ENCODE measurements at regions not wholly inside any gene's neighbourhood (a gene's known extent, or its start where the extent isn't known, plus 50 kb on each side); places are given as distances from the start of the nearest gene placed in this dataset.
"Not testable (repeated sequence)": the region's sequence is repeated elsewhere in the genome, so short reads cannot be mapped to it uniquely, and the experiment has no call there.

DNA sequence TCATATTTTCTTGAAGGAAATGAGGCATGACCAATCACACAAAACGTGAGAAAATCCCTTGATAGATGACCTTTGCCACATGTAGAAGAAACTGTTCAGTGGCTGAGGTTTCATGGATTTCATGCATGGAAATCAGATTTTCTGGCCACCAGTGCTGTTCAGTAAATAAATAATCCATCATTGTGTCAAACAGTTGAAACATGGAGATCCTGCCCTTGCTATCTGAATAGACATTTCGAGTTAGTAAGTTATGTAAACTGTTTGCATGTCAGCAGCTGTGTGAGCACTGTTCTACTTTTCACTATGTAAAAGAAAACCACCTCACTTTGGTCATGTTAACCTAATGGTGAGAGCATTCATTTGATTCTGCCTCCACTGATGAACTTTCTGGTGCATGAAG, 793.9 kb upstream of the EPHA7 start:
- no peak for DNase-seq

DNA sequence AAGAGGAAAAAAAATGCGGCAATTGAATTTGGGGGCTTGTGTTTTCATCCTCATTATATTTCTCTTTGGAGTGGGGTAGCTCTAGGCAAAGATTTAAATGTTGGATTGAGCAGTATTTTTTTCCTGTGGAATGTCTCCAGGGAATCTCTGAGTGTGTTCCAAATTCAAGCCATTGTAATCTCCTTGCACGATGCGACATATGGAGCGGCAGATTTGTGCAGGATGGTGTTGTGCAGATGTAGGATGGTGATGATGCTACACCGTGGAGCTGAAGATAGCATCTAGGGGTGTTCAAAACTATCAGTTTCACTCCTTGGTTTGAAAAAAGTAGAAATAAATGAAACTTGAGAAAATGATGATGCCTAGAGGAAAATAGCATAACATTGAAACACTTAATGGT, 777.5 kb upstream of the EPHA7 start:
- no peak for DNase-seq

DNA sequence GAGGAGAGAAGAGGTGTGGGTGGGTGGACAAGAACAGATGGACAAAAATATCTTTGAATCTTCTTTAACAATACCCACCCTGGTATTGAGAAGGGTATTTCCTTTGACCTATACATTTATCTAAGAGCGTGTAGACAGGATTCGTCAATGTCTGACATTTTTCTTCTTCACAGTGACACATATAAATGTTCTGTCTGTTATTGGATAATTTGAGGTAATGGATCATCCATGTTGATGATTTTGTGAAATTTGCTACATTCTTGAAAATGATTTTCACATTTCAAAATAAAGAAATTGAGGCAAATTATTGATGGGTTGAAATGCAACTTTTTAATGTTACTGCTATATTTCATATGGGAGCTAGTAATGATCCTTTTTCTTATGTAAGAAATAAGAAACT, 770.7 kb upstream of the EPHA7 start:
- no peak for DNase-seq

DNA sequence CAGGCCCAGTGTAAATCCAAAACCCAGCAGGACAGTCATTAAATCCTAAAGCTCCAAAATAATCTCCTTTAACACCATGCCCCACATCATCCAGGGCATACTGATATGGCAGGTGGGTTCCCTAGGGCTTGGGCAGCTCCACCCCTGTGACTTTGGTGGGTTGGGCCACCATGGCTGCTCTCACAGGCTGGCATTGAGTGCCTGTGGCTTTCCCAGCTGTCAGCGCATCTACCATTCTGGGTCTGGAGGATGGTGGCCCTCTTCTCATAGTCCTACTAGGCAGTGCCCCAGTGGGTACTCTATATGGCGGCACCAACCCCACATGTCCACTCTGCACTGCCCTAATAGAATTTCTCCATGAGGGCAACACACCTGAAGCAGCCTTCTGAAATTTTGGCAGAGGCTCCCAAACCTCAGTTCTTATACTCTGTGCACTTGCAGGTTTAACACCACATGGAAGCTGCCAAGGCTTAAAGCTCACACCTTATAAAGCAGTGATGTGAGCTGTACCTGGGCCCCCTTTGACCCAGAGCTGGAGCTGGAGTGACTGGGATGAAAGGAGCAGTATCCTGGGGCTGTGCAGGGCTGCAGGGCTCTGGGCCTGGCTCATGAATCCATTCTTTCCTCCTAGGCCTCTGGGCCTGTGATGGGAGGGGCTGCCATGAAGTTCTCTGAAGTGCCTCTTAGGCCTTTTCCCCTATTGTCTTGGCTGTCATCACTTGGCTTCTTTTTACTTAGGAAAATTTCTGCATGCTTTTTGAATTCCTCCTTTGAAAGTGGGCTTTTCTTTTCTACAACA, 765.5 kb upstream of the EPHA7 start:
- no peak for DNase-seq

DNA sequence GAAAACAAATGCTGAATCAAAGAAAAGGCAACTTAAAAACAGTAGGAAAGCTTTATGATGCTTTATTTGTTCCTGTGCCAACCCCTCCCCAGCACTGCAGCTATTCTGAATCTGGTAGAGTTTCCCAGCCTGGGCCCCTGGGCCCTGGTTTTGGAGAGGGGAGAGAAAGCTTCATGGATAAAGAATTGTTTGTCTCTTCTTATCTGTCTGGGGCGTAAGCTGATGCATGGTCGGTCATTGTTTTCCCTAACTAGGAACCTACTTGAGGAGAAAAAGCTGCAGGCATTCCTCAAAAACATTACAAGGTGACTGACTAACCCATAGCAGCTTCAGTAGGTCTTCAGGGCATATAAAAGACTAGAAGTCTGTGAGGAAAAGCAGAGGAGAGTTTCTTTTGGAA, 758.1 kb upstream of the EPHA7 start:
- DNase-seq = no peak

DNA sequence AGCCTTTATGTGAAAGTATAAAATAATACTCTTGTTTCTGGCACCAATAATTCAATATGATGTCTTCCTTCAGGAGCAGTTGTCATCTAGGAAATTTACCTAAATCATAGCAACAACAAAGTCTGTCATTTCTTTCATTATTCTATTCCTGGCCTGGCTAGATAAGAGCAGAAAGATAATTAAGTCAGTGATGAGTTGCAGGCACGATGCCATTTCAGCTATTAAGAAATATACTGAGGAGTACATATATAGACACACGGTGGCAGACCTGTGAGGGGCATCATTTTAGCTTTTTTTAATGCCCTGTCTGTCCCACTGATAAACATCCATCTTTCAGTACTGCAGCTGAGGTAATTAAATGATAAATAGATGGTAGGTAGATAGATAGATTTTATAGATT, 756.1 kb upstream of the EPHA7 start:
- DNase-seq = no peak

DNA sequence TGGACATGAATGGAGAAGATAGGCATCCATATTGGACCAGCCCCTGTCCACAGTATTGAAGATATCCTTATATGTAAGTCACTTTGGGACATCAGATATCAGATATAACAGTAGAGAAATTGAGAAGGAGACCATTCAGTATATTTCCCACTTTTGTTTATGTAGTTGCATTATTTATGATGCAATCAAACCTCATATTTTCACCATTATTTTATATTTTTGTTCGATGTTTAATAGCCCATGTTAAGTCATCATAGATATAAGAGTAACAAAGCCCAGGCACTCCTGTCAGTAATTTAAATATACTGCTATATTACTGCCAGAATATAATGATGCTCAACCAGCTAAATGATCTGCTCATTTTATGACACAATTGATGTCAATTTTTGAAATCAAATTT, 744.5 kb upstream of the EPHA7 start:
- no peak for DNase-seq

DNA sequence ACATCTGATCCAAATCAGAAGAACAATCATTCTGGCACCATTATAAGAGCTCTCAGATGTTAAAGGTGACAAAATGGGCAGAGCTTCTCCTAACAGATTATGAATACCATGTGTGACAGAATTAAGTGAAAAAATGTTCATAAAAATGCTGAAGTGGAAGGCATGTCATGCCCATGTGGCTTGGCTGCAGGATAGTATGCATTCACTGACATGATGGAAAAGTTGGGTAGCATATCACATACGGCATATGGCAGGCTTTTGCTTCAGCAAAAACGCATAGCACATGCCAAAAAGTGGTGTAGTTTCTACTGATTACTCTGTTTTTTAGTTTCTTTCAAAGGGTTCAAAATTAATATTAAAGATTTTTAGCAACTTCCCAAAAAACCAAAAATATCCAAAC, 731.5 kb upstream of the EPHA7 start:
- DNase-seq = no peak

DNA sequence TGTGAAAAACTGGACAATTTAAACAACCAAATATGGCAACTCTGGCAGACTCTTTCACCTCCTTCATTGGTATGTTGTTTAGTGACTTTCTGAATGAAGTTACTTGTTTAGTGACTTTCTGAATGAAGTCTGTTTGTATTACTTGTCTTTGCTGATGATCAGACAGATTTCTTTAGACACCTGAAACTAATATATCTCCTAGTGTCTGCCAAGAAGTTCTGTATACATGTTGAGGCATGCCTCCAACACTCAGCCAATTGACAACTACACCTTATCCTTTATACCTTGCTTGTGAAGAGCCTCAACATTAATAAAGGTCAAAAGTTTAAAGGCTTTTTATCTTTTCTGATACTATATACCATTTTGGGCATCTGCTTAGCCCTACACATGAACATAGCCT, 725.4 kb upstream of the EPHA7 start:
- DNase-seq = no peak

DNA sequence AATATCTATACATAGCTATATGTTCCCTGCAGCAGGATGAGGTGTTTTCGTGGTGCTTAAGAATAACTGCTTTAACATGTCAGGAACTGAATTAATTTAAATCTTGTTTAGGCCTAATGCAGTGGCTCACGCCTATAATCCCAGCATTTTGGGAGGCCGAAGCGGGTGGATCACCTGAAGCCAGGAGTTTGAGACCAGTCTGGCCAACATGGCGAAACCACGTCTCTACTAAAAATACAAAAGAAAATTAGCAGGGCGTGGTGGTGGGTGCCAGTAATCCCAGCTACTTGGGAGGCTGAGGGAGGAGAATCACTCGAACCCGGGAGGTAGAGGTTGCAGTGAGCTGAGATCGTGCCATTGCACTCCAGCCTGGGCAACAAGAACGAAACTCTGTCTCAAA, 717.8 kb upstream of the EPHA7 start:
- DNase-seq = not testable (repeated sequence)

DNA sequence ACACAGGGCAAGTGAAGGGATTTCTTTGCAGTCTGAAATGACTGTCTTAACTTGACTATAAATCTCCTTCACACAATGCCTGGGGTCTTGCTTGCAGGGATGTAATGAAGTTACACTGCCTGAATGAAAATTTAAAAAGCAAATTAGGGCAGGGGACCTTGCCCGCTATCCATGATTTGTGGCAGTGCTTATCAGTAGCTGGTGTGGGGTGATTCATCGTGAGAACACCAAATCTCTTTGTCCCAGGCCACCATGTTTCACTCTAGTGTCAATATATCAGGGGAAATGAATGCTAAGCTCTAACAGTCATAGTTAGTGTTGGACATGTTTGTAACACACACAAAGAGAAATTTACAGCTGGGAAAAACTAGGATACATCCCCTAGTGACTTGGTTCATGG, 713.7 kb upstream of the EPHA7 start:
- no peak for DNase-seq

DNA sequence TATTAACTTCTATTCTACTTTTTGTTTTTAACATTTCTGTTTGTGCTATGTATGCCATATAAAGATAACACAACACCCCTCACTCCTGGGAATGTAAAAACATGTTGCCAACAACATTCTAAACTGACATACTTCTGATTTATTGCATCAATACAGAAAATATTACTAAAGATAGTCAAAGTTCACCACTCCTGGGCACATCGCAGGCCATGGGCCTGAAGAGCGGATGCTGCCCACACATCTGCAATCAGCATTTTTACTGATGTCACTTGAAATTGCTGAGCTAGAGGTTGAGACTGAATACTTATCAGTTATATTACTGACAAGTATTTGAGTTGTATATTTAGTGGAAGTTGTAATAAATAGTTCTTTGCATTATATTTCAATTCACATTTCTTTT, 711.9 kb upstream of the EPHA7 start:
- DNase-seq = no peak

DNA sequence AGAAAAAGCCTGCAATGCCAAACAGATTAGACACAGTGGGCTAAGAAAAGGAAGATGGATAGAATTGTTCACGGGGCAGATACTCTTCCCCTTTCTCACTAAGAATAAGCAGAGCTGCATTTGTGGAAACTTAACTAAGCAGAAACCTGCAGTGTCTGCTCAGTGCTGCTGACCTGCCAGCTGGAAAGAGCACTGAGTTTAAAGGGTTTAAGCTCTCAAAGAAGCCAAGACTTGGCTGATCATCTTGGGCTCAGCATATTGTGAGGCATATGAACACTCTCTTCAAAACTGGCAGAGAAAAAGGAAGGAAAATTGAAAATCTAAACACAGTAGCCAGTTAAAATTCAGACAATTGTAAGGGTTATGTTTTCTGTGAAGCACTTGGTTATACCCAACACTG, 711.1 kb upstream of the EPHA7 start:
- DNase-seq = no peak

DNA sequence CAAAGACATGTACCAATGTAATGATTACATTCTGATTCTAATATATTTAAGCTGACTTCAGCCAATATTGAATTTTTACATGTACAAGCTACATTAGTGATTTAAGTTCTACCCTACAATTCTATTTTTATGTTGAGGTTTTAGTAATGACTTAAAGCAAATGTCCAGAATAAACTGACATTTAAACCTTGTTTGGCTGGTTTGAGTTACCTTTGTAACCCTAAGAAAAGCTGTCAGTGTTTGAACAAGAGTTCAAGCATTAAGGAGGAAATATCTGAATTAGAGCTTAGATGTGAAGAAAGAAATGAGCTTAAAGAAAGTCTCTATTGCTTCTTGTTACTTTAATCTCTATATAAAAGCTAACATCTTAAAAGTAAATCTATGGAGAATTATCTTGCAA, 710.6 kb upstream of the EPHA7 start:
- DNase-seq = no peak

DNA sequence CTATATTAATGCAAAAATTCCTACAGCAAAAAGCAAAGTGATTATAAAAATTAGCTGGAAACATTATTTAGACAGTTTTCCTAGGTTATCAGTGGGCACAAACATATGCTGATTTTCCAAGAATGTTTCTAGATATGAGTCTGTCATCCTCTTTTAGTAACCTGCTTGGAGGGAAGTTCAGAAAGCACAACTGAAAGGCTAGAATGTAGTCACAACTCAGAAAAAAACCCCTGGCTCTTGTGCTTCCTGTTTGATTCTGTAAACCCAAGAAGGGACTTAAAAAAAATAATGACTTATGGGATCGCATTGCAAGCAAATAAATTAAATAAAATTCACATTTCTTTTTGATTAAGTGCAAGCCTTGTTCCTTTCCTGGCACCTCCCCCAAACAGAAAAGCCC, 708.4 kb upstream of the EPHA7 start:
- no peak for DNase-seq

DNA sequence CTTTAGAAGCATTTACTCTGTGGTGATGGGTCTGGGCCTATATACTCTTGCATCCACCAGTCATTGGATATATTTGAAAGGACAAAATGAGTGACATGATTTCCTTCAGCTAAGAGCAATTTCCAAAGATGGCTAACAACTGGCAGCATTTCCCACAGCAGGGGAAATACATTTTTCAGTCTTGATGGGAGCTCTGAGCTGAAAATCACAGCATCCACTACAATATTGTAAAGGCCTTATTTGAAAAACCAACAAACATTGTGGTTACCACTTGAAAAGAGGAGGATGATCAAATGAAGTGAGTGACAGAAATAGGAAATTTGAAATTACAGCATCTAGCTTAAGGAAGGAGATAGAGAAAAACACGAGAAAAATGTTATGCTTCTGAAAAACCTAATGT, 705.0 kb upstream of the EPHA7 start:
- no peak for DNase-seq

DNA sequence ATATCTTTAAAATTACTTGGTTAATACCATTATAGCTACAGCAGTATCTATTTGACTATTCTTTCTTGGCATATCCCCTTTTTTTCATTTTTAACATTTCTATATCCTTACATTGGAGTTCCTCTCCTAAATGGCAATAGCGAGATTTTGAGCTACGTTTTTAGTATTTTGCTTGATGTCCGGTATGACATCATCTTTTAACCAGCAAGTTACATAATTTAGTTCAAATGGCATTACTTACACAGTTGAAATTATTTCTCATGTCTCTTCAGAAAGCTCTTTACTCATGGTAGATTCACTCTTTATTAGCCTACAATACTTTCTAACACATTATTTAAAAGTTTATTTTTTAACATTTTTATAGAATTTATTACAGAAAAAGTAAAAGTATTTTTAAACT, 701.7 kb upstream of the EPHA7 start:
- DNase-seq = no peak

DNA sequence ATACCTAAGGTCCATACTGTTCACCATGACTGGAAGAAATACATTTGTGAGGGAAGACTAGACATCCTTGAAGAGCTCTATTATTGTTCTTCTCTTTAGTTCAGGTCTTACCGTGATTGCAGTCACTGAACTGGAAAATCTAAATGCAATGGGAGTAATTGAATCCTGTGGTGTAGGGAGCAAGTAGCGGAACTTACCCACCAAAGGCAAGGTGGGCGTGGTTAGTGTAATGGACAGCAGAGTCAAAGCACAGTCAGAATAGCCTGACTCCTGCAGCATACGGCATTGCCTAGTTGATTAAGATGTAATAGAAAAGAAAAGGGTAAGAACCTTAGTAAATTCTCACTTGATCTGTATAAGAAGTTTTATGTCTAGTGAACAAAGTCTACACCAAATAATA, 679.7 kb upstream of the EPHA7 start:
- no peak for DNase-seq

DNA sequence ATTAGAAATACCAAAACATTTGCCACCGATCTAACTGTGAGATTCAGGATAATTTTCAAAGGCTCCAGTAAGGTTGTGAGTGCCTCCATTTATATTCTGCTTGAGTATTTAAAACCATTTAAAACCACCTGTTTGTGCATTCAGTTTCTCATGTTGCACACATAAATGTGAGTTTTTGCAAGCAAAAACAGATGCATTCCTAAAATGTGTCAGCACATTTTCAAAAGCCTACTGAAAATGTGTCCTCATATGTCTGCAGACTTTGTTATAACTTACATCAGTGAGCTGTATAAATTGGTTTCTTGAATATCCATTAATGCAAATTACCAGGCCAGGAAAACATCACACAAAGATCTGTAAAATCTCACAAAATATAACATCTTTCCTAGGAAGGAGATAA, 676.6 kb upstream of the EPHA7 start:
- no peak for DNase-seq

DNA sequence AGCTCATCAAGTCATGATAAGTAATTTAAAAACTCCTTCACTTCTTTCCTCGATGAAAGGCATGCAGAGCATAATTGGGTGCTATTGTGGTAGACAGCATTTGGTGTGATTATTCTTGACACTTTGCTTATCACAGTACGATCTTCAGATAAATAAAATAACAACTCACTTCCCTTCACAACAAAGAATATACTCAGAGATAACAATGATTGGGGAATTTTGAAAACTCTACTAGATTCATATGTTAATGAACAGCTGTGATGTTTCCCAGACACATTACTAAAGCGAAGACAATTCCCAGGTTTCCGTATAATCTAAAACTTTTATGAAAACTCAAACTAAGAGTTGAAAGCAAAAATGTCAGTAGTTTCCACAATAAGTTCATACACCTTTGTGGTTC, 670.6 kb upstream of the EPHA7 start:
- no peak for DNase-seq

DNA sequence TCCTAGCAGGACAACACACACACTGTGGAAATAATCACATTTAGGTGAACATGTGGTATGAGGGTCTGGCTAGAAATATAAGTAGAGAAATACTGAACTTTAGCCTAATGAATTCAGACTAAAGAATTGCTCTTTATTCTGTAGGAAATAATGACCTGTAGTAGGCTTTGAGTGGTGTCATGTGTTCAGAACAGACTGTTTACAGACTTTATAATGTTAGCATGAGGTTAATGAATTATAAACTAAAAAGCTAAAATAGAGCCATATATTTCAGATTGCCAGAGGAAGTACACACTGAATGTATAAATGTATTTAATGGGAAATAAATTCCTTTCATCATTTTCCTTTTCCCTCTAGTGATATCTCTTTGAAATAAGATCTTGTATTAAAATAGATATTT, 669.5 kb upstream of the EPHA7 start:
- no peak for DNase-seq

DNA sequence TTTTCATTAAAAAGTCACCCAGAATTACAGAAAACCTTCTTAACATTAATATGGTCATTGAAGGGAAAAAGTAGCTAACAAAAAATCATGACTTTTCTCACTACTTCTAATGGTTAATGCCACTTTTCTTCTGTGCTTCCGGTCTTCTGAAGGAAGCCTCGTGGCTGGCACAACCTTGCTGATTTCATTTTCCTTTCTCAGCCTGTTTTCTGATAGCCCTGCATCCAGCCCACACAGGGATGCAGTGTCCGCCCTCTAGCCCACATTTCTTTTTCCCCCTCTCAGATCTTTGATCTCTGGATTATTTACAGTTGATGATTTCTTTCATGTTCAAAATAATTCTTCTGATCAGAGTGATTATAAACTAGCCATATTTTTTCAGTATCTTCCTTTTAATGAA, 655.4 kb upstream of the EPHA7 start:
- no peak for DNase-seq

DNA sequence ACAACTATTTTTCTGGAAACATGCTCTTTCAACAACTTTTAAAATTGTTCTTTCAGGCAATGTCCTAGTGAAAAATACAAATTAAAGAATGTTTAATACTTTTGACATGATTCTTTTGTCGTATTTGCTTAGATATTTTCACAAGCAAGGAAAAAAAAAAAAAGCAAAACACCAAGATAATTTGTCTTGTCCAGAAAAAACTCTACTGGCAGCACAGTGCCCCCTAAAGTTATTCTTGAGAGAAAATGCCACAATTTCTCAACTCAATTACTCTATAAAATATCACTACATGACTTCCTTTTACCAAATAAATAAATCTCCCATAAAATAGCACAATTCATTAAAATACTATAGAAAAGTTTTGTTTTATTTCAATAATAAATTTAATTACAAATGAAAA, 652.5 kb upstream of the EPHA7 start:
- DNase-seq = no peak

DNA sequence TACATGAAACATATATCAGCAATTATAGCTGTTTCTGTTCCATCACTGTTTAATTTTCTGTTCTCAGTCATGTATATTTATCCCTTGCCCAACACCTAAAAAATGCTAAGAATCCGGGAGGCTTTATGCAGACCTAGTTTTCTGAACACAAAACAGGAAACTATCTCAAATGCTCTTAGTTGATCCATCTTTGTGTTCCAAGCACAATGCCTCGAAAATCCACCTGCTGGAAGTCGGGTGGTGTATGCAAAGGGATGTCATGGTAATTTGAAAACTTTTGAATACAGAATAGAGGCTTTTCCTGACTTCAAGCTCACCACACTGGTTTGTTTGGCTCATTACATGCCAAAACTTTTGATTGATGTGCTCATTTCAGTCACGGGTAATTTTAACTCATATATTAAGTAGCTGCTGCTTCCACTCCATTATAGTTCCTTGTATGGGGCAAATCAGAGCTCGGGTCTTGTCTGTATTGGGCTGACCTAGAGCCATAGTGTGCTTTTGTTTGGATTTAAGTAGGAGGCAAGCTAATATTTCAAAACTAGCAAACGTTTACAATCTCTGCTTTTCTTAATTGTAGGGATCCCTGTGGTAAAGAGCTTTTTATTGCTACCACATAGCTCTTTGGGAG, 646.5 kb upstream of the EPHA7 start:
- DNase-seq = no peak

DNA sequence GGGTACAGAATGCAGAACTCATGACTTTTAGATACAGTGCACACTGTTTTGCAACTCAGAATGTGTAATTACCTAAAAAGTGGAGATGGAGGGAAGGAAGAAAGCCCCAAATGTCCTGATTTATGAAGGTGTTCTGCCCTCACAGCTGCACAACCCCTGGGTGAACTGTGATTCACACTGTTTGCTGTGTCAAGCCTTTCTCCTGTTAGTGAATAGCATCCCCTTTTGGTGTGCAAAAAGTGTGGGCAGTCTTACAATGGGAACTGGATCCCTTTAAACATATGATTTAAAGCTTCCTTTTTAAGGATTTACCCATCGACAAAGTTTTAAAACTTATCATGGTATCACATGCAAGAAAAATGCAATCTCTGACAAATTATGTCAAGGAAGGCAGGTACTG, 633.4 kb upstream of the EPHA7 start:
- DNase-seq = no peak
